B cell (primary cell): ENCODE measurements at regions not wholly inside any gene's neighbourhood (a gene's known extent, or its start where the extent isn't known, plus 50 kb on each side); places are given as distances from the start of the nearest gene placed in this dataset.

Source experiments
- ATAC-seq: fragments of 200-7000 bp; cut with Tn5 transposase; one replicate; pipeline ENCODE4 v1.10.0; 2021; ENCODE audit warnings: low read depth, mild to moderate bottlenecking, moderate number of reproducible peaks, moderate library complexity
- CTCF ChIA-PET: fragments of 350-600 bp; sonication (Branson Sonifier 250); formaldehyde crosslinking; loops from one replicate; lab custom pipeline; 2021; ENCODE audit warnings: antibody characterized with exemption, inconsistent platforms; lab: Charles Lee
- POLR2A ChIA-PET: fragments of 350-600 bp; sonication (Branson Sonifier 250); formaldehyde crosslinking; loops from one replicate; lab custom pipeline; 2021; ENCODE audit warnings: antibody characterized with exemption; lab: Charles Lee
- DNase-seq: peaks from one replicate; pipeline ENCODE4 v3.0.0; 2013
- H2AFZ ChIP-seq: 2 replicates; pipeline ENCODE4 v1.6.1; 2012; ENCODE audit warnings: mild to moderate bottlenecking, low read depth, low read length; ENCODE audit not compliant: insufficient read depth, poor library complexity, severe bottlenecking
- H3K27ac ChIP-seq, 2 donors: 1 replicate in 1 of 2; 2 replicates in 1 of 2; pipeline ENCODE4 v1.5.1; 2012 to 2013; ENCODE audit warnings: low read length in 2 of 2, mild to moderate bottlenecking in 2 of 2, moderate library complexity in 1 of 2
- H3K27me3 ChIP-seq, 4 experiments: fragments of 200-600 bp in 1 of 4; sonication (generic) in 1 of 4; replicated peaks in 1 of 4; 1 replicate in 2 of 4; 2 replicates in 2 of 4; pipeline versions ENCODE4 v1.6.1 to v1.7.0; 2013 to 2016; ENCODE audit warnings: low read length in 3 of 4, mild to moderate bottlenecking in 2 of 4, mixed read lengths in 1 of 4, moderate library complexity in 1 of 4; ENCODE audit not compliant: insufficient read depth in 4 of 4, control insufficient read depth in 3 of 4; ENCODE audit errors: control extremely low read depth in 1 of 4
- H3K36me3 ChIP-seq, 2 experiments: replicated peaks in 1 of 2; 1 replicate in 1 of 2; 2 replicates in 1 of 2; pipeline versions ENCODE4 v1.6.1 to v1.7.1; 2013; ENCODE audit warnings: low read length in 1 of 2; ENCODE audit not compliant: insufficient read depth in 2 of 2, control insufficient read depth in 1 of 2; ENCODE audit errors: control extremely low read depth in 1 of 2, extremely low read depth in 1 of 2
- H3K4me1 ChIP-seq, 2 donors: fragments of 200-600 bp in 1 of 2; sonication (generic) in 1 of 2; 1 replicate in 1 of 2; 2 replicates in 1 of 2; pipeline versions ENCODE4 v1.5.1 to v1.6.1; 2013 to 2017; ENCODE audit warnings: low read length in 2 of 2; ENCODE audit not compliant: control insufficient read depth in 2 of 2, insufficient read depth in 2 of 2
- H3K4me2 ChIP-seq: replicated peaks from 2 replicates; pipeline ENCODE3; 2012; ENCODE audit warnings: mild to moderate bottlenecking, low read depth, low read length; ENCODE audit not compliant: poor library complexity, severe bottlenecking
- H3K4me3 ChIP-seq, 5 experiments: fragments of 200-600 bp in 1 of 5; sonication (generic) in 1 of 5; 1 replicate in 3 of 5; 2 replicates in 2 of 5; pipeline versions ENCODE4 v1.5.1 to v1.7.0; 2011 to 2016; ENCODE audit warnings: low read length in 4 of 5, mild to moderate bottlenecking in 4 of 5, low read depth in 2 of 5, control low read depth in 1 of 5, moderate library complexity in 1 of 5; ENCODE audit not compliant: insufficient read depth in 1 of 5; ENCODE audit errors: control extremely low read depth in 1 of 5, extremely low read depth in 1 of 5
- H3K79me2 ChIP-seq: fragments of 200-600 bp; sonication (generic); one replicate; pipeline ENCODE4 v1.6.0; 2016; ENCODE audit warnings: low read length; ENCODE audit not compliant: control insufficient read depth, insufficient read depth
- H3K9ac ChIP-seq: fragments of 200-600 bp; sonication (generic); 2 replicates; pipeline ENCODE4 v1.6.1; 2017; ENCODE audit warnings: mild to moderate bottlenecking, low read length, moderate library complexity
- H3K9me3 ChIP-seq, 3 donors: one replicate each; pipeline versions ENCODE4 v1.6.1 to v1.7.1; 2013; ENCODE audit warnings: low read length in 2 of 3; ENCODE audit not compliant: control insufficient read depth in 2 of 3, insufficient read depth in 1 of 3; ENCODE audit errors: control extremely low read depth in 1 of 3
- H4K20me1 ChIP-seq: 2 replicates; pipeline ENCODE4 v1.6.0; 2012; ENCODE audit warnings: mild to moderate bottlenecking, low read length; ENCODE audit not compliant: insufficient read depth, control insufficient read depth, poor library complexity, severe bottlenecking
- H3K27ac Mint-ChIP-seq: one replicate; pipeline ENCODE4 v1.8.0; 2021; ENCODE audit warnings: mixed read lengths
- H3K27me3 Mint-ChIP-seq: one replicate; pipeline ENCODE4 v1.8.0; 2021; ENCODE audit warnings: mixed read lengths
- H3K4me1 Mint-ChIP-seq: one replicate; pipeline ENCODE4 v1.8.0; 2021; ENCODE audit warnings: mixed read lengths
- H3K4me3 Mint-ChIP-seq: one replicate; pipeline ENCODE4 v1.8.0; 2021; ENCODE audit warnings: mixed read lengths
- H3K9me3 Mint-ChIP-seq: one replicate; pipeline ENCODE4 v1.8.0; 2022; ENCODE audit warnings: mixed read lengths; ENCODE audit not compliant: insufficient read depth
- CTCF ChIP-seq: fragments of 200-600 bp; IDR thresholded peaks from one replicate; pipeline ENCODE4 v1.8.0; 2022; ENCODE audit warnings: antibody characterized with exemption, mild to moderate bottlenecking
- EZH2 ChIP-seq: IDR thresholded peaks from 2 replicates; pipeline ENCODE4 v1.6.1; 2012; ENCODE audit warnings: borderline replicate concordance, low read depth, mild to moderate bottlenecking, moderate library complexity, low read length; ENCODE audit not compliant: insufficient read depth, poor library complexity, severe bottlenecking
- WGBS: methylation state at CpG from one replicate; pipeline ENCODE4 v1.1.5; 2013; ENCODE audit warnings: missing lambda C conversion rate; ENCODE audit not compliant: insufficient coverage; 5-methylcytosine and 5-hydroxymethylcytosine counted together
- intact Hi-C: fragments of 100-400 bp; cut with micrococcal nuclease; formaldehyde crosslinking; loops from one replicate; pipeline ENCODE4 v1.10.0; 2022

- ATAC-seq, result no peak
- ChIA-PET CTCF (no interaction called here), POLR2A (no interaction called here)
- TF ChIP-seq CTCF (no peak), EZH2 (no peak)
- peaks cover 0 to 18% (median 0%) of the 10 kb centered on the region in 3 donors for H3K9me3 ChIP-seq
- Mint-ChIP-seq H3K27ac (no peak overlapping the region), H3K9me3 (peaks cover 2% of the 10 kb centered on the region), H3K27me3 (peaks cover 17% of the 10 kb centered on the region), H3K4me3 (no peak overlapping the region), H3K4me1 (no peaks in the 10 kb centered on the region)
- H3K4me2 ChIP-seq, result no peak overlapping the region
- no peak overlapping the region for H3K9ac ChIP-seq
- H3K4me1 ChIP-seq, result no peaks in the 10 kb centered on the region
- no peak for DNase-seq
- no peak overlapping the region for H3K4me3 ChIP-seq
- no peak overlapping the region for H3K27ac ChIP-seq
- no peak overlapping the region for H2AFZ ChIP-seq
- no peaks in the 10 kb centered on the region for H3K27me3 ChIP-seq
- no peaks in the 10 kb centered on the region for H3K79me2 ChIP-seq
- H3K36me3 ChIP-seq, result no peaks in the 10 kb centered on the region
- intact Hi-C loops, result no loop called here
- H4K20me1 ChIP-seq, result no peaks in the 10 kb centered on the region
- 96% methylated on average over 2 of the region's 2 CpGs for WGBS
Observed at GRCh38 chr5:5957737-5958136, 420.6 kb downstream of the MED10 start.

GRCh38 chr5:5954275-5954598 lies 424.1 kb downstream of the MED10 start:
- no peak overlapping the region for H2AFZ ChIP-seq
- no peaks in the 10 kb centered on the region for H3K4me1 Mint-ChIP-seq
- no peak overlapping the region for H3K4me3 Mint-ChIP-seq
- no peak overlapping the region for H3K9ac ChIP-seq
- POLR2A ChIA-PET, result no interaction called here
- TF ChIP-seq CTCF, result no peak
- no peak for TF ChIP-seq EZH2
- no peaks in the 10 kb centered on the region for H4K20me1 ChIP-seq
- peaks cover 2% of the 10 kb centered on the region for H3K9me3 Mint-ChIP-seq
- WGBS, result 84% methylated on average over 9 of the region's 9 CpGs
- peaks cover 0 to 3% (median 0%) of the 10 kb centered on the region in 3 donors for H3K9me3 ChIP-seq
- H3K4me3 ChIP-seq, result no peak overlapping the region
- no peak for DNase-seq
- no peak overlapping the region for H3K4me2 ChIP-seq
- no peaks in the 10 kb centered on the region for H3K27me3 ChIP-seq
- ATAC-seq, result no peak
- H3K27ac ChIP-seq, result no peak overlapping the region
- H3K4me1 ChIP-seq, result no peaks in the 10 kb centered on the region
- no peaks in the 10 kb centered on the region for H3K36me3 ChIP-seq
- CTCF ChIA-PET, result no interaction called here
- no peak overlapping the region for H3K27ac Mint-ChIP-seq
- H3K79me2 ChIP-seq, result no peaks in the 10 kb centered on the region
- H3K27me3 Mint-ChIP-seq, result peaks cover 24% of the 10 kb centered on the region
- intact Hi-C loops, result no loop called here
